ENCODE measurements at regions not wholly inside any gene's neighbourhood (a gene's known extent, or its start where the extent isn't known, plus 50 kb on each side); places are given as distances from the start of the nearest gene placed in this dataset.
"Not testable (repeated sequence)": the region's sequence is repeated elsewhere in the genome, so short reads cannot be mapped to it uniquely, and the experiment has no call there.

DNA sequence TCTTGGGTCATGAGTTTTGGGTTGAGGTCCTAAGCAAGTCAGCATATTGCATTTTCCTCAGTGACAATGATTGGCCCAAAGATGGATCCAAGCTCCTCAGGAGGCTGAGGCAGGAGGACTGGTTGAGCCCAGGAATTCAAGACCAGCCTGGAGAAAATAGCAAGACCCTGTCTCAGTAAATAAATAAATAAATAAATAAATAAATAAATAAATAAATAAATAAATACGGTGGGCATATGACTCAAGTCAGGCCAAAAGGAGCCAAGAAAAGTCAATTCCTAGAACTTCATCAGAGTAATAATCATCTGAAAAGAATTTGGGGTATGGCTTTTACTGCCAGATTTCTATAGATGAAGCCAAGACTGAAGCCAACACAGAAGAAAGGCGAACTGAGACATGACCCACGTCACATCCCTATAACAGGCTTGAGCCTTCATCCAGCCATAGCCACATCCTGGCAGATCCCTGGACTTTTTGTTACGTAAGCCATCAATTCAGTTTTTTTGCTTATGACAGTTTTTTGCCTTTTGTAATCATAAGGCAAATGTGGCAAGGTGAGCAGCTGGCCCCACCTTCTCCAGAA lies 88.5 kb upstream of the NFASC start:
- DNase-seq = no peak

DNA sequence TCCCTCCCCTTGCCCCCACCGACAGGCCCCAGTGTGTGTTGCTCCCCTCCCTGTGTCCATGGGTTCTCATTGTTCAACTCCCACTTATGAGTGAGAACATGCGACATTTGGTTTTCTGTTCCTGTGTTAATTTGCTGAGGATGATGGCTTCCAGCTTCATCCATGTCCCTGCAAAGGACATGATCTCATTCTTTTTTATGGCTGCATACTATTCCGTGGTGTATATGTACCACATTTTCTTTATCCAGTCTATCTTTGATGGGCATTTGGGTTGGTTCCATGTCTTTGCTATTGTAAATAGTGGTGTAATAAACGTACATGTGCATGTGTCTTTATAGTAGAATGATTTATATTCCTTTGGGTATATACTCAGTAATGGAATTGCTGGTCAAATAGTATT lies 85.6 kb upstream of the NFASC start:
- DNase-seq = not testable (repeated sequence)

GRCh38 chr1:204788470-204788869 lies 82.2 kb upstream of the NFASC start:
- DNase-seq = no peak

GRCh38 chr1:204791453-204792353 lies 79.0 kb upstream of the NFASC start:
- no peak for DNase-seq

DNA sequence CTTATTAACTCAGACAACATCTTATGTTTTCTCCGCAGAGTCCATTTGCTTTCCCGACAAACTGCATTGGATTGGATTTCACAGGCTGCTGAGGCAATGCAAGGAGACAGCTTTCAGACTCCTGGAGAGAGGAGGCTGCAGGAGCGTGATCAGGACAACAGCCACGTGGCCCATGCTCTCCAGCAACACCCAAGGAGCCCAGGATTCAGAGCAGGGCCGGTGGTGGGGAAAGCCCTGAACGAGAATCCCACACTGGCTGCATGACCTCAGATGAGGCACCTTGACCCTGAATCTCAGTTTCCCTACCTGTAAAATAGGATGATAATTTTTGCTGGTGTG lies 78.3 kb upstream of the NFASC start:
- DNase-seq = no peak

- no peak for DNase-seq
Measured at GRCh38 chr1:204793259-204793914, 77.3 kb upstream of the NFASC start.

- DNase-seq = not testable (repeated sequence)
Measured at GRCh38 chr1:204796886-204797285, 73.8 kb upstream of the NFASC start.

DNA sequence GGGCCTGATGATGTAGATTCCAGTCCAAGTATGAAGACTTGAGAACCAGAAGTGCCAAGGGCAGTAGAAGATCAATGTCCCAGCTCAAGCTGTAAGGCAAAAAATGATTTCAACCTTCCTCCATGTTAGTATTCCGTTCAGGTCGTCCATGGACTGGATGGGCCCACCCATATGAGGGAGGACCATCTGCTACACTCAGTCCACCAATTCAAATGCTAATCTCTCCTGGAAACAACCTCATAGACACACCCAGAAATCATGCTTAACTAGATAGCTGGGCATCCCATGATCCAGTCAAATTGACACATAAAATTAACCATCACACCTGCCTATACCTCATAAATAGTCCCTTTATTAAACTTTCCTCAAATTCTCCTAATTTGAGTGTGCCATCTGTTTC lies 73.3 kb upstream of the NFASC start:
- DNase-seq = no peak

- no peak for DNase-seq
Measured at GRCh38 chr1:204799630-204800029, 71.0 kb upstream of the NFASC start.

DNA sequence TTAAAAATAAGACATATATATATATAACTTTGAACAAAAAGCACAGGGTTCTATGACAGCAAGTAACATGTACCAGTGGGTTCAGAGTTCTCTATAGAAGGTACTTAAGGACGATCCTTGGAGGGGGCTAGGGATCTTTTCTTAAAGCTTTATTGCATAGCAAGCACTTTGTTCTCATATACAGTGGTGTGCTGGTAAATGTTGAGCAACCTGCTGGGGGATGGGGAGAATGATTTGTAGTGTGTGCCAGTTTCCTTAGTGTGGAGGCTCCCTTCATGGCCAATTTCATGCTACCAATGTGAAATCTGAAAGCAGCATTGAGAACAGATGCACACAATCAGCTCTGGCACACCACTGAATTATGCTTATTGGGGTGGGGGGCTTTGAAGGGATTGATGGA lies 69.5 kb upstream of the NFASC start:
- no peak for DNase-seq

GRCh38 chr1:204802401-204803175 lies 68.1 kb upstream of the NFASC start:
- DNase-seq = no peak

DNA sequence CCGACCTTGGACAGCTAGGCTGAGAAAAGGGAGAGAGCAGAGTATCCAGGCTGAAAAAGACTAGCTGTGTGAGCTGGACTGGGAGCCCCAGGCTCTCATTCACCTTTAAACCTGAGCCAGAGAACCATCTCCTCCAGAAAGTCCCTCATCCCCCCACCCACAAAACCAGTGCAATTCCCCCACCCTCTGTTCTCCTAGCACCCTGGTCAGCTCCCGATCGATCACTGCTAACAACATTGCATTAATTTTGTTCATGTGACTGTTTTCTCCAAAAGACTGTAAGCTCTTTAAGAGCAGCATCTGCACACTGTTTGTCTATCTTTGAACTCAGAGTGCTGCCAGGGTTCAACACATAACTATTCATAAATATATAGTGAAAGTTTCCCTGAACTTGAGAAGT lies 67.1 kb upstream of the NFASC start:
- DNase-seq = no peak

GRCh38 chr1:204806943-204807687 lies 63.5 kb upstream of the NFASC start:
- peak; percentile 96 for DNase-seq

DNA sequence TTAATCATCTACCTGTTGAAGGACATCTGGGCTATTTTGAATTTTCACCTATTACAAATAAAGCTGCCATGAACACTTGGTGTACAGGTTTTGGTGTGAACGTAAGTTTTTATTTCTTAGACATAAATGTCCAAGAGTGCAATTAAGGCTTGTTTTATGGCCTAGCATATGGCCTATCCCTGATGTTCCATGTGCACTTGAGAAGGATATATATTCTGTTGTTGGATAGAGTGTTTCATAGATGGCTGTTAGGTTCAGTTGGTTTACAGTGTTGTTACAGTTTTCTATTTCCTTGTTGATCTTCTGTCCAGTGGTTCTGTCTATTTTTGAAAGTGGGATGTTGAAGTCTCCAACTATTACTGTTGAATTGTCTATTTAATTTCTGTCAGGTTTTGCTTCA lies 61.2 kb upstream of the NFASC start:
- no peak for DNase-seq

- DNase-seq = no peak
Measured at GRCh38 chr1:204812842-204813241, 57.8 kb upstream of the NFASC start.

GRCh38 chr1:204813522-204813921 lies 57.1 kb upstream of the NFASC start:
- DNase-seq = no peak

GRCh38 chr1:204814166-204814884 lies 56.3 kb upstream of the NFASC start:
- no peak for DNase-seq

GRCh38 chr1:204817341-204817740 lies 53.3 kb upstream of the NFASC start:
- DNase-seq = no peak

- no peak for DNase-seq
Measured at GRCh38 chr1:204818998-204819397, 51.7 kb upstream of the NFASC start.

DNA sequence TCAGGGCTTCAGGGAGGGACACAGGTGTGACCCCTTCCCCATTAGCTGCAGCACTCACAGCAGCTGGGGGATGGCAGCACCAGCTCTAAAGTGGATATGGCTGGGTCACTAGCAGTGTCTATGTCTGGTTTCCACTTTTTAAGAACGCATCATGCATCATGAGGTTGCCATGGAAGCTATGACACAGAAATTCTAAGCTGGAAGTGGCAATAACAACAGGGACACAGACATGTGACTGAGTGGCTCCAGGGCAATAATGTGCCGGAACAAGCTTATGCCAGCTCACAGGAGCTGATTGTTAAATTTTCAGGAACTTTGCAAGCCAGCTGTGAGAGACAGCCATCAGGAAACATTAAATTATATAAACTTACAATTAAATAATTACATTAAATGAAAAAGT lies 51.2 kb upstream of the NFASC start:
- no peak for DNase-seq

Data from KG1 (cell line).